ENCODE measurements at regions not wholly inside any gene's neighbourhood (a gene's known extent, or its start where the extent isn't known, plus 50 kb on each side); places are given as distances from the start of the nearest gene placed in this dataset.

DNA sequence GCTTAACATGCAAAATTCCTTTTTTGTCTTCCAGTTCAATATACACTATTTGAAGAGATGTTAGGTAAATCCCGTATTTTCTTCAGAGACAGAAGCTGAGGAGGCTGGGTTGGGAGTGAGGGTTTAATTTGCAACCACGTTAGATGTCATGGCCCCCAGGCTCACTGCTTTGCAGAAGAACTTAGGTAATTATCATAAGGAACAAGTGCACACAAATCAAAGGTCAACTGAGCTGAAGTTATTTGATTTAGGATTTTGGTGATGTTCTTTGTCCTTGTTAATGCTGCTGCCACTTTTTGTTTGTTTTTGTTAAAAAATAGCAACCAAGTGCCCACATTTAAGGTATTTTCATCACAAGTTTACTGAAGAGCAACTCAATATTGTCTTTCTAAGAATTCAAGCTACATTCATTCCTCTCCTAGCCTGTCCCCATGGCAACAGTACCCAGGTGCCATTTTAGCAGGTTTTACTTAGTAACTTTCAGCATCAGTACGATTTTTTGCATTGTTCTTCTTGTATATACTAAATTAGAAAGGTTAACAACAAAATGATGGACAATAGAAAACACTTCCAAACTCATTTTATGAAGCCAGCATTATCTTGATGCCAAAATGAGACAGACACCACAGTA is 62.9 kb upstream of the NDUFV2 start:
- Histone ChIP-seq H3K4me1 (ENCODE audit: control insufficient read depth in 1 of 2, insufficient read depth in 2 of 2, low read length in 2 of 2) (peaks cover 0 to 7% of the 10 kb centered on the region in 2 experiments), H2AFZ (ENCODE audit: insufficient read depth, low read length, poor library complexity) (no peak overlapping the region), H4K91ac (ENCODE audit: low read depth, low read length) (no peak overlapping the region), H4K8ac (ENCODE audit: low read depth, low read length) (no peak overlapping the region), H4K12ac (ENCODE audit: low read depth, low read length) (no peak overlapping the region), H3K18ac (ENCODE audit: low read length) (no peak overlapping the region), H3K14ac (ENCODE audit: low read length) (no peak overlapping the region), H3K9ac (ENCODE audit: low read length) (no peak overlapping the region), H3K36me3 (ENCODE audit: control insufficient read depth in 1 of 2, insufficient read depth in 2 of 2, low read length in 2 of 2) (no peaks in the 10 kb centered on the region), H3K4ac (ENCODE audit: low read depth, low read length) (no peak overlapping the region), H3K4me3 (ENCODE audit: low read depth, low read length) (no peak overlapping the region), H3K9me3 (ENCODE audit: insufficient read depth, low read depth, low read length) (no peaks in the 10 kb centered on the region), H3K27me3 (ENCODE audit: insufficient read depth, low read length) (no peaks in the 10 kb centered on the region), H3K27ac (ENCODE audit: low read depth, low read length) (no peak overlapping the region), H3K4me2 (ENCODE audit: low read length) (no peak overlapping the region), H2BK120ac (ENCODE audit: insufficient read depth, low read length, poor library complexity) (no peak overlapping the region), H2BK5ac (ENCODE audit: low read depth, low read length, poor library complexity) (no peak overlapping the region), H3K79me1 (ENCODE audit: low read length) (peaks cover 3% of the 10 kb centered on the region), H3K23ac (ENCODE audit: low read length) (no peak overlapping the region), H2AK5ac (ENCODE audit: low read length) (no peak overlapping the region), H3K79me2 (ENCODE audit: control insufficient read depth, insufficient read depth, low read length, poor library complexity) (no peaks in the 10 kb centered on the region), H2BK12ac (ENCODE audit: low read length) (no peak overlapping the region)
- WGBS (ENCODE audit: extremely low coverage, insufficient coverage, insufficient read length): no CpG with 5 or more reads among the region's 3 CpGs
- no peak for DNase-seq

DNA sequence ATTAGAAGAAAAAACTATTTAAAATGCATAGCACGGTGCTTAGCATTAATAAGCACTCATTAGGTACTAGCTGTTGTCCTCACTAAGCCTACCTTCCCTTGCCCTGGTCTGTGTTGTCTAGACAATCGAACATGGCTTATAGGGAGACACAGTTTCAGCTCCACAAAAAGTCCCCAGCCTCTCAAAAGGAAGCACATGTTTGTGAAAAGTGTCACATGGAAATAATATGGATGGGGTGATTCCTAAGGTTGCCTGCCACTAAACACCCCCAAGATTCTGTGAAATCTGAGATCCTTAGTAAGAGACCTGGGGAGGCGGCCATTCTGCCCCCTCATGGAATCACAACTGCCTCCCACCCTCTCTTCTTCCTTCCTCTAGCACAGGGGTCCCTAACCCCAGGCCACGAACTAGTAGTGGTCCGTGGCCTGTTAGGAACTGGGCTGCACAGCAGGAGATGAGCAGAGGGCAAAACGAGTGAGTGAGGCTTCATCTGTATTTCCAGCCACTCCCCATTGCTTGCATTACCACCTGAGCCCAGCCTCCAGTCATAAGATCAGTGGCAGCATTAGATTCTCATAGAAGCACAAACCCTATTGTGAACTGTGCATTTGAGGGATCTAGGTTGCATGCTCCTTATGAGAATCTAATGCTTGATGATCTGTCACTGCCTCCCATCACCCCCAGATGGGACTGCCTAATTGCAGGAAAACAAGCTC is 59.6 kb upstream of the NDUFV2 start:
- H3K4me2 ChIP-seq (ENCODE audit: low read length): no peak overlapping the region
- H2BK120ac ChIP-seq (ENCODE audit: insufficient read depth, low read length, poor library complexity): no peak overlapping the region
- no peaks in the 10 kb centered on the region for H3K79me2 ChIP-seq (ENCODE audit: control insufficient read depth, insufficient read depth, low read length, poor library complexity)
- H3K23ac ChIP-seq (ENCODE audit: low read length): no peak overlapping the region
- DNase-seq: no peak
- no peaks in the 10 kb centered on the region for H3K9me3 ChIP-seq (ENCODE audit: insufficient read depth, low read depth, low read length)
- H2AFZ ChIP-seq (ENCODE audit: insufficient read depth, low read length, poor library complexity): no peak overlapping the region
- no peak overlapping the region for H3K27ac ChIP-seq (ENCODE audit: low read depth, low read length)
- H3K18ac ChIP-seq (ENCODE audit: low read length): no peak overlapping the region
- H3K4me3 ChIP-seq (ENCODE audit: low read depth, low read length): no peak overlapping the region
- no CpG with 5 or more reads among the region's 6 CpGs for WGBS (ENCODE audit: extremely low coverage, insufficient coverage, insufficient read length)
- H3K4ac ChIP-seq (ENCODE audit: low read depth, low read length): no peak overlapping the region
- H2BK5ac ChIP-seq (ENCODE audit: low read depth, low read length, poor library complexity): no peak overlapping the region
- H2AK5ac ChIP-seq (ENCODE audit: low read length): no peak overlapping the region
- no peak overlapping the region for H4K8ac ChIP-seq (ENCODE audit: low read depth, low read length)
- H3K27me3 ChIP-seq (ENCODE audit: insufficient read depth, low read length): no peaks in the 10 kb centered on the region
- no peak overlapping the region for H3K9ac ChIP-seq (ENCODE audit: low read length)
- no peak overlapping the region for H4K12ac ChIP-seq (ENCODE audit: low read depth, low read length)
- H3K36me3 ChIP-seq (ENCODE audit: control insufficient read depth in 1 of 2, insufficient read depth in 2 of 2, low read length in 2 of 2): no peaks in the 10 kb centered on the region
- no peak overlapping the region for H3K14ac ChIP-seq (ENCODE audit: low read length)
- peaks cover 3% of the 10 kb centered on the region for H3K79me1 ChIP-seq (ENCODE audit: low read length)
- no peak overlapping the region for H2BK12ac ChIP-seq (ENCODE audit: low read length)
- H4K91ac ChIP-seq (ENCODE audit: low read depth, low read length): no peak overlapping the region
- H3K4me1 ChIP-seq (ENCODE audit: control insufficient read depth in 1 of 2, insufficient read depth in 2 of 2, low read length in 2 of 2): peaks cover 0 to 7% of the 10 kb centered on the region in 2 experiments

DNA sequence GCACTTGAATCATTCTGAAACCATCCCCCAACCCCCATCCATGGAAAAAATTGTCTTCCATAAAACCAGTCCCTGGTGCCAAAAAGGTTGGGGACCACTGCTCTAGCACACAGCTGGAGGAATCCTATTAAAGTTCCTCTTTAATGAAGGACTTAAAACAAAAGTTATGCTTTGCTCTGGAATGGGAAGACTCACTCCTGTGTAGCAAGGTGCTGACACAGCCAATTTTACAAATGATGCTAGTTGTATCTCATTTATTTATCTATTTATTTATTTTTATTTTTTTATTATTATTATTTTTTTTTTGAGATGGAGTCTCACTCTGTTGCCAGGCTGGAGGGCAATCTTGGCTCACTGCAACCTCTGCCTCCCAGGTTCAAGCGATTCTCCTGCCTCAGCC is 58.9 kb upstream of the NDUFV2 start:
- Histone ChIP-seq H3K27me3 (ENCODE audit: insufficient read depth, low read length) (no peaks in the 10 kb centered on the region), H3K14ac (ENCODE audit: low read length) (no peak overlapping the region), H2BK5ac (ENCODE audit: low read depth, low read length, poor library complexity) (no peak overlapping the region), H3K9me3 (ENCODE audit: insufficient read depth, low read depth, low read length) (no peaks in the 10 kb centered on the region), H3K79me1 (ENCODE audit: low read length) (peaks cover 1% of the 10 kb centered on the region), H3K4me3 (ENCODE audit: low read depth, low read length) (no peak overlapping the region), H2BK12ac (ENCODE audit: low read length) (no peak overlapping the region), H2BK120ac (ENCODE audit: insufficient read depth, low read length, poor library complexity) (no peak overlapping the region), H3K4ac (ENCODE audit: low read depth, low read length) (no peak overlapping the region), H4K8ac (ENCODE audit: low read depth, low read length) (no peak overlapping the region), H3K4me2 (ENCODE audit: low read length) (no peak overlapping the region), H3K9ac (ENCODE audit: low read length) (no peak overlapping the region), H3K23ac (ENCODE audit: low read length) (no peak overlapping the region), H3K36me3 (ENCODE audit: control insufficient read depth in 1 of 2, insufficient read depth in 2 of 2, low read length in 2 of 2) (no peaks in the 10 kb centered on the region), H2AK5ac (ENCODE audit: low read length) (no peak overlapping the region), H2AFZ (ENCODE audit: insufficient read depth, low read length, poor library complexity) (no peak overlapping the region), H3K79me2 (ENCODE audit: control insufficient read depth, insufficient read depth, low read length, poor library complexity) (no peaks in the 10 kb centered on the region), H3K18ac (ENCODE audit: low read length) (no peak overlapping the region), H3K4me1 (ENCODE audit: control insufficient read depth in 1 of 2, insufficient read depth in 2 of 2, low read length in 2 of 2) (peaks cover 0 to 6% of the 10 kb centered on the region in 2 experiments), H4K91ac (ENCODE audit: low read depth, low read length) (no peak overlapping the region), H3K27ac (ENCODE audit: low read depth, low read length) (no peak overlapping the region), H4K12ac (ENCODE audit: low read depth, low read length) (no peak overlapping the region)
- no peak for DNase-seq
- no CpG with 5 or more reads among the region's 1 CpG for whole genome bisulfite sequencing (ENCODE audit: extremely low coverage, insufficient coverage, insufficient read length)

DNA sequence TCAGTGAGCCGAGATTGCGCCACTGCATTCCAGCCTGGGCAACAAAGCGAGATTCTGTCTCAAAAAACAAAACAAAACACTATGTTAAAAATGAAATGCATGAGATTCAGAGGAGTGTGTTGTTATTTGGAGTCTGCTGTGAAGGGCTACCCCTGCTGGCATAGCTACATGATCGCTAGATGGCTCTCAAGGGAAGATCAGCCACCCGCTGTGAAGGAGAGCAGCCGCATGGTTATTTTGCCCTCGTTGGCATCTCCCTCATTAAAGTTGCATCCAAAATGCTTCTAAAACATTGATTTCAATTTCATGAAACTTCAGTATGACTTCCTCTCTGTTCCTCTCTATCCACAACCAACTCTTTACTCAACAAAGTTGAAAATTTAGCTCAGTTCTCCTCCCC is 54.8 kb upstream of the NDUFV2 start:
- no peak overlapping the region for H2AFZ ChIP-seq (ENCODE audit: insufficient read depth, low read length, poor library complexity)
- no peak overlapping the region for H2AK5ac ChIP-seq (ENCODE audit: low read length)
- no peak overlapping the region for H3K18ac ChIP-seq (ENCODE audit: low read length)
- no peak overlapping the region for H3K23ac ChIP-seq (ENCODE audit: low read length)
- no peaks in the 10 kb centered on the region for H3K36me3 ChIP-seq (ENCODE audit: control insufficient read depth in 1 of 2, insufficient read depth in 2 of 2, low read length in 2 of 2)
- H2BK120ac ChIP-seq (ENCODE audit: insufficient read depth, low read length, poor library complexity): no peak overlapping the region
- peaks cover 5% of the 10 kb centered on the region for H3K9me3 ChIP-seq (ENCODE audit: insufficient read depth, low read depth, low read length)
- no peak overlapping the region for H4K12ac ChIP-seq (ENCODE audit: low read depth, low read length)
- H3K27ac ChIP-seq (ENCODE audit: low read depth, low read length): no peak overlapping the region
- H3K4me3 ChIP-seq (ENCODE audit: low read depth, low read length): no peak overlapping the region
- H3K9ac ChIP-seq (ENCODE audit: low read length): no peak overlapping the region
- no peak overlapping the region for H4K91ac ChIP-seq (ENCODE audit: low read depth, low read length)
- H3K79me2 ChIP-seq (ENCODE audit: control insufficient read depth, insufficient read depth, low read length, poor library complexity): no peaks in the 10 kb centered on the region
- no peak overlapping the region for H3K4me2 ChIP-seq (ENCODE audit: low read length)
- DNase-seq: peak; percentile 30 to 78
- no peak overlapping the region for H3K4ac ChIP-seq (ENCODE audit: low read depth, low read length)
- no peaks in the 10 kb centered on the region for H3K79me1 ChIP-seq (ENCODE audit: low read length)
- H3K27me3 ChIP-seq (ENCODE audit: insufficient read depth, low read length): no peaks in the 10 kb centered on the region
- no peak overlapping the region for H3K14ac ChIP-seq (ENCODE audit: low read length)
- H2BK5ac ChIP-seq (ENCODE audit: low read depth, low read length, poor library complexity): no peak overlapping the region
- no CpG with 5 or more reads among the region's 7 CpGs for WGBS (ENCODE audit: extremely low coverage, insufficient coverage, insufficient read length)
- H2BK12ac ChIP-seq (ENCODE audit: low read length): no peak overlapping the region
- H4K8ac ChIP-seq (ENCODE audit: low read depth, low read length): no peak overlapping the region
- no peaks in the 10 kb centered on the region for H3K4me1 ChIP-seq (ENCODE audit: control insufficient read depth in 1 of 2, insufficient read depth in 2 of 2, low read length in 2 of 2)

Measured in trophoblast cell (in vitro differentiated cells and primary cell).